Left hindlimb (tissue), 1 donor: ENCODE measurements at regions not wholly inside any gene's neighbourhood (a gene's known extent, or its start where the extent isn't known, plus 50 kb on each side); places are given as distances from the start of the nearest gene placed in this dataset.
"Not testable (repeated sequence)": the region's sequence is repeated elsewhere in the genome, so short reads cannot be mapped to it uniquely, and the experiment has no call there.

Experiments
- DNase-seq: peaks from one replicate; pipeline ENCODE4 v3.0.0-alpha.2; 2018

DNA sequence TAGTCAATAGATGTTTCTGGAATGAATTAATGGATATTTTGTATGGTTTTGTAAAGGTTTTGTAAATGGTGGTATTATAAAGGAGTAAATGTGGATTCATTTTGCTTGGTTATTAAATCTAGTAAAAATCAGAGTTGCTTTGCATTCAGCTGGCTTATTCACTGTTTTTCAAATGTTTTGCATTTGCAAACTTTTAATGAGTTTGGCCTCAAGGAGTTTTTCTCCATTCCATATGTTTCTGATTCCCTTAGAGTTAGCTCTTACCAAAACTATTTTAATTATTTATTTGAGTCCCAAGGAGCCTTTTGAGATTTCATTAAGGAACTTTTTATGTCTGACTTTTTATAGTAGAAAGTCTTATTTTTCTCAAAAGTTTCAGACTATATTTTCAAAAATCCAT lies 992.2 kb downstream of the DIPK2A start:
- no peak for DNase-seq

- no peak for DNase-seq
These were observed 994.9 kb downstream of the DIPK2A start for GRCh38 chr3:144966560-144966959.

GRCh38 chr3:144968750-144969350 lies 997.2 kb downstream of the DIPK2A start:
- DNase-seq, result no peak

GRCh38 chr3:144984481-144984880 lies 1012.9 kb downstream of the DIPK2A start:
- DNase-seq, result not testable (repeated sequence)

DNA sequence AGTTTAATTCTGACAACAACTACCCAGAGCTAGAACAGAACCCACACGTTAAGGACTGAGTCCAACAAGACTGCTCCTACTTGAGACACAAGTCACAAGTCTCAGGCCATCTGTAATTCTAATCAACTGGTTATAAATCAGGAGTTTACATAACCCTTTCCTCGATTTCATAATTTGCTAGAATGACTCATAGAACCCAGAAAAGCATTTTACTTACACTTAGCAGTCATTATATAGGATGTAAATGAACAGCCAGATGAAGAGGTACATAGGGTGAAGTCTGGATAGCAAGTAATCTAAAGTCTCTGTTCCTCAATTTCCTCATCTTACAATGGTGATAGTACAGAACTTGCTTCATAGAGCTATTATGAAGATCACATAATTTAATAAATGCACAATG lies 1018.2 kb downstream of the DIPK2A start:
- no peak for DNase-seq

DNA sequence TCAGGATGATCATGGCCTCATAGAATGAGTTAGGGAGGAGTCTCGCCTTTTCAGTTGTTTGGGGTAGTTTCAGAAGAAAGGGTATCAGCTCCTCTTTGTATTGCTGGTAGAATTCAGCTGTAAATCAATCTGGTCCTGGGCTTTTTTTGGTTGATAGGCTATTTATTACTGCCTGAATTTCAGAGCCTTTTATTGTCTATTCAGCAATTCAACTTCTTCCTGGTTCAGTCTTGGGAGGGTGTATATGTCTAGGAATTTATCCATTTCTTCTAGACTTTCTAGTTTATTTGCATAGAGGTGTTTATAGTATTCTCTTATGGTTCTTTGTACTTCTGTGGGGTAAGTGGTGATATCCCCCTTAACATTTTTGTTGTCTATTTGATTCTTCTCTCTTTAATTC lies 1024.2 kb downstream of the DIPK2A start:
- no peak for DNase-seq

- no peak for DNase-seq
These were observed 1033.8 kb downstream of the DIPK2A start for GRCh38 chr3:145005427-145005826.

DNA sequence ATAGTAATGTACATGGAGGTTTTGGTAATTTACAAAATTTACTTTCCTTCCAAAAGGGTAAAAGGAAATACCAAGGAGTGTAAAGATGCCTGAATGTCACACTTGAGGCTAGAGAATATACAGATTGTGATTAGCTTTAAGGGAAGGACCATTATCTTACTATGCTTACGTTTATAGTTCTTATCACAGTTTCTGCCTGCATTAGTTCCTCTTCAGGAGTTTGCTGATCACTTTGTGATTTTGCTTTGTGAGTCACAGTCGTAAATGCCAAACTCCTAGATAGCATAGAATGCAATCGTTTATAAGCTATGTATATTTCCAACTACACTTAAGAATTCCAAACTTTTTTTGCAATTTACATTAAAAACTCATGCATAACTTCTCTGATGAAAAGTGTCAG lies 1034.6 kb downstream of the DIPK2A start:
- DNase-seq, result no peak

GRCh38 chr3:145013931-145014330 lies 1042.3 kb downstream of the DIPK2A start:
- DNase-seq, result no peak

- DNase-seq, result no peak
These were observed 1043.6 kb downstream of the DIPK2A start for GRCh38 chr3:145015253-145015652.

GRCh38 chr3:145017959-145018358 lies 1046.3 kb downstream of the DIPK2A start:
- DNase-seq, result no peak

- DNase-seq, result no peak
These were observed 1050.8 kb downstream of the DIPK2A start for GRCh38 chr3:145022447-145022846.

GRCh38 chr3:145024700-145025099 lies 1053.1 kb downstream of the DIPK2A start:
- no peak for DNase-seq

GRCh38 chr3:145027186-145027585 lies 1055.6 kb downstream of the DIPK2A start:
- not testable (repeated sequence) for DNase-seq

DNA sequence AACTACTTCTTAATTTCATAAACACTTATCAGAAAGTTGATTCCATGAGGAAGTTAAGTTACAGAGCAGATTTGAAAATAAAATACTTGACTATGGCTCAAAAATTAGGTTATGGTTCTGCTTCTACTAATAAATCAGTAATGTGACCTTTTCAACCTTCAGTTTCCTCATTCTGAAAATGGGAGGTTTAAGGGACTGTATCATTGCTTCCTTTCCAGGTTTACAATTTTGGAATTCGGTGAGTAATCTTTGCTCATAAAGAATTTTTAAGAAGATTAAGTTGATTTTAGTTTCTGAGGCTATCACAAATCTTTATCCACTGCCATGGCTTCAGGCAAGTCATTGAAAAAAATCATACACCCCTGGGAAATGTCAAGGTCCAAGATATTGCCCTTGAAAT lies 1061.2 kb downstream of the DIPK2A start:
- DNase-seq, result no peak

DNA sequence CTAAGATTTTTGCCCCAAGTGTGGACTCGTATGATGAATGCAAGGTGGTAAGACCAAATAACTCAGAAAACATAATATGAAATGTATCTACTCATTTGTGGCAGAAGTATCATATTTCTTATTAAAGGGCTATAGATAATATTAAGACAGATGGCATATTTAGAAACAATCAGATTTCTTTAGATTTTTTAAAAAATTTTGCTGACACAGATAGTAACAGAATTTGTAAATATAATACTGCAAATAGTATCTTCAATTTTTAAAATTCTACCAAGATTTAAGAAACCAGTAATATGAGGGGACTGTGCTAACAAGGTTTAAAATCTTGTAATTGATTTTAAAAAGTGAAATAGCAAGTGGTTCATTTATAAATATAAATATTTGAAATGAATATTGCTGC lies 1064.1 kb downstream of the DIPK2A start:
- DNase-seq, result no peak

DNA sequence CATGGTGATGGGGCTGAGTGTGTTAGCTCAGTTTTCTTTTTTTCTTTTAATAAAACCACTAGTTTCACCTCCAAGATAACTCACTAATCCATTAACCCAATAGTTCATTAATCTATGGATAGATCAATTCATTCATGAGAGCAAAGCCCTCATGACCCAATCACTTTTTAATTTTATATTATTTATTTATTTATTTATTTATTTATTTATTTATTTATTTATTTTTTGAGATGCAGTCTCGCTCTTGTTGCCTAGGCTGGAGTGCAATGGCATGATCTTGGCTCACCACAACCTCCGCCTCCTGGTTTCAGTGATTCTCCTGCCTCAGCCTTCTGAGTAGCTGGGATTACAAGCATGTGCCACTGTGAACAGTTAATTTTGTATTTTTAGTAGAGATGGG lies 1082.4 kb downstream of the DIPK2A start:
- not testable (repeated sequence) for DNase-seq

- DNase-seq, result no peak
These were observed 1083.9 kb downstream of the DIPK2A start for GRCh38 chr3:145055375-145056076.

DNA sequence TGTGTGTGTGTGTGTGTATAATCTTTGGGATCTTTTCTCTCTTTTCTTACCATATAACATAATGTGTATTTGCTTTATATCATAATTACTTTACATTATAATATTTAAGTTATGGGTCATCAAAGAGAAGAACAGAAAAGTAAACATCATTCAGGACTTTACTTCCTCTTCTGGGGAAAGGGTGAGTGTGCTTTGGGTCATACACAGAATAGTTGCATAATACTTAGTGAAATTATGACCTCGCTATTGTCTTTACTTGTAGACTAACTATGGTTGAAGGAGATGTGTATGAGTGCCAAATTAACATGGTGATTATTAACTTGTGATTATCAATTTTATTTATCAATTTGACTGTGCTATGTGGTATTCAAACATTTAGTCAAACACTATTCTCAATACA lies 1086.9 kb downstream of the DIPK2A start:
- no peak for DNase-seq

- no peak for DNase-seq
These were observed 1092.0 kb downstream of the DIPK2A start for GRCh38 chr3:145063616-145064015.

DNA sequence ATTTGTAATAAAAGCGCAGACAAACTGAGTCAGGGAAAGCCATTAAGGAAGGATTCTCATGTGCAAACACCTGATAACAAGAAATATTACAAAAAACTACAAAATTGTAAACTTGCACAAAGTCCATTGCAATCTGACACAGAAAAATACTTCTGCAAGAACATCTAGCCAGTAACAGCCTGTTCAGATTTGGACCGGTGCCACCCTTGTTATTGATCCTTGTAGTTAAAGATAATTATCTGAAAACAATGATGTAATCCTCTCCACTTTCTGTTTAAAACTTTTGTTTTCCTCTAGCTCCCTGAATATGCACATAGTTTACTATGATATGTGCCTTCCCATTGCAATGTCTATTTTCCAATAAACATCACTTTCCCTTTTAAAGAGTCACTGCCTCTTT lies 1090.2 kb downstream of the PLOD2 start:
- no peak for DNase-seq

GRCh38 chr3:145079436-145079835 lies 1081.5 kb downstream of the PLOD2 start:
- DNase-seq, result no peak

DNA sequence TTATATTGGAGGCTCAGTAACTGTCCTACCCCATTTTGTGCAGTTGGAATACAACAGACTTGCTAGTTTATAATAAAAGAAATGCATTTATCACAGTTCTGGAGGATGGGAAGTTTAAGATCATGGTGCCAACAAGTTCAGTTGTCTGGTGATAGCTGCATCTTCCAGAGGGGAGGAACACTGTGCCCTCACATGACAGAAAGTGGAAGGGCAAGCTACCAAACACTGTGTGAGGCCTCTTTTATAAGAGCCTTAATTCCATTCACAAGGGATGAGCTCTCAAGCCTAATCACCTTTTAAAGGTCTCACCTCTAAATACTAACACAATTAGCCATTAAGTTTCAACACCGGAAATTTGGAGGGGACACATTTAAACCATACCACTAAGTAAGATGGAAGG lies 1073.9 kb downstream of the PLOD2 start:
- no peak for DNase-seq

- DNase-seq, result no peak
These were observed 1072.1 kb downstream of the PLOD2 start for GRCh38 chr3:145088917-145089316.

DNA sequence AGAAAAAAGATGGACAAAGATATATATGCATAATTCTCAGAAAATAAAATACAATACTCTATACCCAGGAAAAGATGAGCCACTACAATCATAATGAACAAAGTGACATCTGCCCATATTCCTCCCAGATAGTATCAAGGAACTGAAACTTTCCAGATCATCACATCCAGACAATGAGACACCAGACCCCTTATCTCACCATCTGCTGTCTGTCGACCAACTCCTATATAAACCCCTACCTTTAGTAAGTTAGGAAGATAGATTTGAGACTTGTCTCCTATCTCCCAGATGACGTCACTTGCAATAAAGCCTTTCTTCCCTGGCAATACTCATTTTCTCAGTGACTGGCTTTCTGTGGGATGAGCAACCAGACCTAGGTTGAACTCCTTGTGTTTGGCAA lies 1071.6 kb downstream of the PLOD2 start:
- no peak for DNase-seq
